HCT116 (cell line): ENCODE measurements at regions not wholly inside any gene's neighbourhood (a gene's known extent, or its start where the extent isn't known, plus 50 kb on each side); places are given as distances from the start of the nearest gene placed in this dataset.

ENCODE experiments used
- ATAC-seq: fragments of 200-7000 bp; cut with Tn5 transposase; 2 replicates; pipeline ENCODE4 v1.9.1; 2020; ENCODE audit warnings: mild to moderate bottlenecking, moderate library complexity
- BruUV-seq: library from RNA; stranded (reverse); fragments of 400-500 nt; replicated peaks from 2 replicates; lab custom pipeline; 2021; lab: Mats Ljungman, UMichigan
- CTCF ChIA-PET: fragments of 300-600 bp; sonication (Branson Sonifier 250); formaldehyde crosslinking; loops from one replicate; lab custom pipeline; 2021; ENCODE audit warnings: antibody characterized with exemption; lab: Charles Lee
- POLR2A ChIA-PET: fragments of 300-600, 350-600 bp; sonication (Branson Sonifier 250); formaldehyde crosslinking; loops from one replicate; lab custom pipeline; 2021; ENCODE audit warnings: antibody characterized with exemption; lab: Charles Lee
- RAD21 ChIA-PET, 2 experiments: fragments of 300-600 bp; sonication (Branson Sonifier 250); formaldehyde crosslinking; loops; one replicate each; lab custom pipeline; 2023; ENCODE audit warnings: low total read pairs in 2 of 2; ENCODE audit not compliant: uncharacterized antibody in 2 of 2, unreplicated experiment in 2 of 2, low non-redundant PET in 1 of 2; lab: Charles Lee
- DNase-seq: peaks from one replicate; pipeline ENCODE4 v3.0.0-alpha.2; 2010; ENCODE audit warnings: low read depth, low spot score
- H2AFZ ChIP-seq: fragments of 200-600 bp; shearing (Covaris generic), sonication (generic); 2 replicates; pipeline ENCODE4 v1.6.1; 2017; ENCODE audit warnings: low read depth, mixed run types, mixed read lengths, antibody characterized with exemption, low read length; ENCODE audit not compliant: poor library complexity, severe bottlenecking
- H3K27ac ChIP-seq: 2 replicates; pipeline ENCODE4 v1.5.1; 2012; ENCODE audit warnings: low read depth, low read length
- H3K27me3 ChIP-seq: fragments of 200-600 bp; sonication (generic); 2 replicates; pipeline ENCODE4 v1.6.1; 2016; ENCODE audit warnings: mixed run types, low read length, mixed read lengths; ENCODE audit not compliant: insufficient read depth
- H3K36me3 ChIP-seq, 2 experiments: fragments of 200-500 bp in 1 of 2; fragments of 200-600 bp in 1 of 2; sonication (Bioruptor generic) in 1 of 2; sonication (generic) in 1 of 2; 2 replicates each; pipeline versions ENCODE4 v1.5.1 to v1.6.1; 2014 to 2016; ENCODE audit warnings: low read length in 2 of 2, inconsistent platforms in 1 of 2, mixed read lengths in 1 of 2, mixed run types in 1 of 2; ENCODE audit not compliant: insufficient read depth in 2 of 2, control insufficient read depth in 1 of 2
- H3K4me1 ChIP-seq, 2 experiments: fragments of 200-600 bp in 1 of 2; sonication (generic) in 1 of 2; 2 replicates each; pipeline versions ENCODE4 v1.5.1 to v1.6.1; 2012 to 2017; ENCODE audit warnings: low read length in 2 of 2, inconsistent platforms in 1 of 2, mild to moderate bottlenecking in 1 of 2, mixed read lengths in 1 of 2, mixed run types in 1 of 2, moderate library complexity in 1 of 2; ENCODE audit not compliant: insufficient read depth in 2 of 2, control insufficient read depth in 1 of 2
- H3K4me2 ChIP-seq: fragments of 200-600 bp; sonication (generic); 2 replicates; pipeline ENCODE4 v1.6.1; 2017; ENCODE audit warnings: mixed run types, low read length, mixed read lengths
- H3K4me3 ChIP-seq, 2 experiments: fragments of 200-600 bp in 1 of 2; sonication (generic) in 1 of 2; replicated peaks in 1 of 2; 2 replicates each; pipeline ENCODE4 v1.5.1; 2011 to 2016; ENCODE audit warnings: low read length in 2 of 2, control low read depth in 1 of 2, low read depth in 1 of 2, mild to moderate bottlenecking in 1 of 2, mixed read lengths in 1 of 2, mixed run types in 1 of 2
- H3K79me2 ChIP-seq: fragments of 200-600 bp; sonication (generic); 2 replicates; pipeline ENCODE4 v1.6.1; 2017; ENCODE audit warnings: mild to moderate bottlenecking, mixed run types, low read length, moderate library complexity, mixed read lengths; ENCODE audit not compliant: insufficient read depth
- H3K9ac ChIP-seq: fragments of 200-600 bp; sonication (generic); 2 replicates; pipeline ENCODE4 v1.6.1; 2016; ENCODE audit warnings: low read length, mixed read lengths
- H3K9me2 ChIP-seq: fragments of 200-600 bp; sonication (generic), shearing (Covaris generic); 2 replicates; pipeline ENCODE4 v1.6.1; 2017; ENCODE audit warnings: mixed run types, mild to moderate bottlenecking, moderate library complexity; ENCODE audit not compliant: insufficient read depth
- H3K9me3 ChIP-seq, 2 experiments: fragments of 200-500 bp in 1 of 2; fragments of 200-600 bp in 1 of 2; sonication (Bioruptor generic) in 1 of 2; sonication (generic) in 1 of 2; 2 replicates each; pipeline ENCODE4 v1.6.1; 2014 to 2017; ENCODE audit warnings: low read length in 2 of 2, mixed read lengths in 2 of 2, inconsistent platforms in 1 of 2, low read depth in 1 of 2, mild to moderate bottlenecking in 1 of 2, mixed run types in 1 of 2, moderate library complexity in 1 of 2; ENCODE audit not compliant: control insufficient read depth in 1 of 2, insufficient read depth in 1 of 2
- H4K20me1 ChIP-seq: fragments of 200-600 bp; sonication (generic), shearing (Covaris generic); 2 replicates; pipeline ENCODE4 v1.6.1; 2017; ENCODE audit warnings: mixed run types, mild to moderate bottlenecking, moderate library complexity; ENCODE audit not compliant: insufficient read depth
- ATF3 ChIP-seq: IDR thresholded peaks from 2 replicates; pipeline ENCODE4 v1.6.1; 2012
- CBX3 ChIP-seq: IDR thresholded peaks from 2 replicates; pipeline ENCODE4 v1.6.1; 2012; ENCODE audit warnings: low read depth
- CTCF ChIP-seq, 3 experiments: fragments of 200-600 bp in 1 of 3; sonication (generic) in 1 of 3; IDR thresholded peaks in 2 of 3; conservative IDR thresholded peaks in 1 of 3; 2 replicates each; pipeline ENCODE4 v1.5.1; 2012 to 2017; ENCODE audit warnings: low read depth in 2 of 3, low read length in 2 of 3, antibody characterized with exemption in 1 of 3, borderline replicate concordance in 1 of 3, control low read depth in 1 of 3, mild to moderate bottlenecking in 1 of 3, mixed read lengths in 1 of 3, mixed run types in 1 of 3, moderate library complexity in 1 of 3; ENCODE audit not compliant: insufficient read depth in 1 of 3
- EGR1 ChIP-seq: IDR thresholded peaks from 2 replicates; pipeline ENCODE4 v1.6.1; 2012; ENCODE audit warnings: low read depth
- ELF1 ChIP-seq: IDR thresholded peaks from 2 replicates; pipeline ENCODE4 v1.6.1; 2012; ENCODE audit warnings: low read depth, borderline replicate concordance
- EZH2 ChIP-seq: fragments of 200-600 bp; sonication (generic); IDR thresholded peaks from 2 replicates; pipeline ENCODE4 v1.6.1; 2017; ENCODE audit warnings: antibody characterized with exemption, mixed run types
- EZH2phosphoT487 ChIP-seq: fragments of 200-600 bp; IDR thresholded peaks from 2 replicates; pipeline ENCODE4 v1.6.1; 2018; ENCODE audit warnings: antibody characterized with exemption, borderline replicate concordance
- FOSL1 ChIP-seq: IDR thresholded peaks from 2 replicates; pipeline ENCODE4 v1.6.1; 2012; ENCODE audit warnings: low read depth
- JUND ChIP-seq: IDR thresholded peaks from 2 replicates; pipeline ENCODE4 v1.6.1; 2012
- MAX ChIP-seq: IDR thresholded peaks from 2 replicates; pipeline ENCODE4 v1.6.1; 2012
- POLR2A ChIP-seq: IDR thresholded peaks from 2 replicates; pipeline ENCODE4 v1.7.0; 2011; ENCODE audit warnings: borderline replicate concordance; ENCODE audit not compliant: insufficient read depth, insufficient read length; ENCODE audit errors: extremely low read depth
- POLR2AphosphoS5 ChIP-seq: IDR thresholded peaks from 2 replicates; pipeline ENCODE4 v1.6.1; 2011; ENCODE audit warnings: mild to moderate bottlenecking, low read depth, low read length, moderate library complexity
- RAD21 ChIP-seq: IDR thresholded peaks from 2 replicates; pipeline ENCODE4 v1.6.1; 2012; ENCODE audit warnings: low read depth, mild to moderate bottlenecking
- SIN3A ChIP-seq: IDR thresholded peaks from 2 replicates; pipeline ENCODE4 v1.6.1; 2012; ENCODE audit warnings: low read depth
- SP1 ChIP-seq: IDR thresholded peaks from 2 replicates; pipeline ENCODE4 v1.6.1; 2012; ENCODE audit warnings: low read depth
- SRF ChIP-seq: IDR thresholded peaks from 2 replicates; pipeline ENCODE4 v1.6.1; 2012; ENCODE audit warnings: low read depth
- TCF7L2 ChIP-seq: IDR thresholded peaks from 2 replicates; pipeline ENCODE4 v1.7.0; 2011; ENCODE audit warnings: borderline replicate concordance, inconsistent platforms; ENCODE audit not compliant: insufficient read depth, insufficient read length; ENCODE audit errors: extremely low read depth
- ZFX ChIP-seq: fragments of 450-650 bp; IDR thresholded peaks from 2 replicates; pipeline ENCODE4 v1.6.1; 2017
- intact Hi-C: fragments of 100-400 bp; cut with micrococcal nuclease; formaldehyde crosslinking; loops from 2 replicates; pipeline ENCODE4 v1.10.0; 2022
- TF ChIP-seq, protein P1 (sequence below): IDR thresholded peaks from 2 replicates; pipeline ENCODE4 v1.6.1; 2012; ENCODE audit warnings: low read depth

DNA sequence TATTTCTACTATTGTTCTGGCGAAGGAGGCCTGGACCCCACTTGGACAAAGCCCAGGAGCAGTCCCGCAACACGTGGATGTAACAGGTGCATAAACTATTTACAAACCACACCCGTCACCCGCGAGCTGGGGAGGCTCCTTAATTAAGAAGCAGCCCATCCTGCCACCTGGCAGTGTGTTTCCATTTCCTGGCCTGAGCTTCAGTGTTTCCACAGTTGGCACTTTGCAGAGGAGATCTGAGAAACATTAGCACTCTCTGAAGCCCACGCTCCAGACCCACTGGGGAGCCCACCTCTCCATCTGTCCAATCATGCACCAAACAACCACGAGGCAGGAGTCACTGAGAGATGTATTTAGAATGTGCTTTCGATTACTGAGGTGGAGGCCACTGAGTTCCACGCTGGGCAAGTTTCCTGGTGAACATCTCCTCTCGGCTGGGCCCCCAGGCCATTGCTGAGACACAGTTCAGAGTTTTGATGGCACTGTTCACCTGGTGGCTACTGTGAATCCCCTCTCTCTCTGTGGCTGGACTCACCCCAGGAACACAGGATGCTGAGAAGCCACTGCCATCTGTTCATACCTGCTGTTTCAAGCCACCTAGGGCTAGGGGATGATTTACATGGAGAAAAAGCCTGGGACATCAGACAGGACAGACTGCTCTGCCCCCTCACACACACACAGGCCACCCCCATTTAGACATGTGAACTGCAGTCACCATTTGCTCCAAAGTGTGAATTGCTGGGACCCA is 129.1 kb downstream of the AIPL1 start (continued):
- no peak for TF ChIP-seq ELF1
- no peak for TF ChIP-seq SP1
- TF ChIP-seq EZH2, result no peak
- no peak for TF ChIP-seq POLR2AphosphoS5
- no peak for TF ChIP-seq JUND
- TF ChIP-seq SRF, result no peak
- TF ChIP-seq ZFX, result no peak
- TF ChIP-seq EZH2phosphoT487, result no peak
- TF ChIP-seq FOSL1, result no peak
- TF ChIP-seq, all 23 proteins: peak for 0

- TF ChIP-seq ELF1, result no peak
- no peak for TF ChIP-seq RAD21
- TF ChIP-seq POLR2A, result no peak
- TF ChIP-seq POLR2AphosphoS5, result no peak
- no peak for TF ChIP-seq SRF
- TF ChIP-seq TCF7L2, result no peak
- TF ChIP-seq MAX, result no peak
- no peak for TF ChIP-seq JUND
- no peak for TF ChIP-seq EGR1
- TF ChIP-seq SIN3A, result no peak
- TF ChIP-seq, protein P1, sequence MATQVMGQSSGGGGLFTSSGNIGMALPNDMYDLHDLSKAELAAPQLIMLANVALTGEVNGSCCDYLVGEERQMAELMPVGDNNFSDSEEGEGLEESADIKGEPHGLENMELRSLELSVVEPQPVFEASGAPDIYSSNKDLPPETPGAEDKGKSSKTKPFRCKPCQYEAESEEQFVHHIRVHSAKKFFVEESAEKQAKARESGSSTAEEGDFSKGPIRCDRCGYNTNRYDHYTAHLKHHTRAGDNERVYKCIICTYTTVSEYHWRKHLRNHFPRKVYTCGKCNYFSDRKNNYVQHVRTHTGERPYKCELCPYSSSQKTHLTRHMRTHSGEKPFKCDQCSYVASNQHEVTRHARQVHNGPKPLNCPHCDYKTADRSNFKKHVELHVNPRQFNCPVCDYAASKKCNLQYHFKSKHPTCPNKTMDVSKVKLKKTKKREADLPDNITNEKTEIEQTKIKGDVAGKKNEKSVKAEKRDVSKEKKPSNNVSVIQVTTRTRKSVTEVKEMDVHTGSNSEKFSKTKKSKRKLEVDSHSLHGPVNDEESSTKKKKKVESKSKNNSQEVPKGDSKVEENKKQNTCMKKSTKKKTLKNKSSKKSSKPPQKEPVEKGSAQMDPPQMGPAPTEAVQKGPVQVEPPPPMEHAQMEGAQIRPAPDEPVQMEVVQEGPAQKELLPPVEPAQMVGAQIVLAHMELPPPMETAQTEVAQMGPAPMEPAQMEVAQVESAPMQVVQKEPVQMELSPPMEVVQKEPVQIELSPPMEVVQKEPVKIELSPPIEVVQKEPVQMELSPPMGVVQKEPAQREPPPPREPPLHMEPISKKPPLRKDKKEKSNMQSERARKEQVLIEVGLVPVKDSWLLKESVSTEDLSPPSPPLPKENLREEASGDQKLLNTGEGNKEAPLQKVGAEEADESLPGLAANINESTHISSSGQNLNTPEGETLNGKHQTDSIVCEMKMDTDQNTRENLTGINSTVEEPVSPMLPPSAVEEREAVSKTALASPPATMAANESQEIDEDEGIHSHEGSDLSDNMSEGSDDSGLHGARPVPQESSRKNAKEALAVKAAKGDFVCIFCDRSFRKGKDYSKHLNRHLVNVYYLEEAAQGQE, result no peak
- no peak for TF ChIP-seq CBX3
- TF ChIP-seq SP1, result no peak
- no peak for TF ChIP-seq ATF3
- TF ChIP-seq FOSL1, result no peak
- TF ChIP-seq CTCF (IDR thresholded peaks at IDR 0.05 in 2 of 3, conservative IDR thresholded peaks at IDR 0.05 in 1 of 3; ENCODE audit: borderline replicate concordance in 1 of 3, insufficient read depth in 1 of 3, low read depth in 2 of 3, low read length in 2 of 3), result no peak
- Histone ChIP-seq H4K20me1 (no peaks in the 10 kb centered on the region), H3K27me3 (peaks cover 66% of the 10 kb centered on the region), H3K27ac (no peak overlapping the region), H3K9ac (no peak overlapping the region), H3K4me2 (no peak overlapping the region), H3K36me3 (no peaks in the 10 kb centered on the region), H3K4me3 (no peak overlapping the region), H3K9me3 (no peaks in the 10 kb centered on the region), H2AFZ (no peak overlapping the region), H3K4me1 (no peaks in the 10 kb centered on the region), H3K9me2 (no peaks in the 10 kb centered on the region), H3K79me2 (no peaks in the 10 kb centered on the region)
- DNase-seq, result no peak
- POLR2A ChIA-PET, result no interaction called here
- CTCF ChIA-PET, result no interaction called here
- RAD21 ChIA-PET, result no interaction called here
- no TSS peak for BruUV-seq
- ATAC-seq, result no peak
- intact Hi-C loops, result no loop called here
Observed at GRCh38 chr17:6304894-6305612, 129.9 kb downstream of the AIPL1 start.
